HEK293T (cell line): ENCODE measurements at regions not wholly inside any gene's neighbourhood (a gene's known extent, or its start where the extent isn't known, plus 50 kb on each side); places are given as distances from the start of the nearest gene placed in this dataset.
A peak's percentile ranks its signal among the peaks of the same experiment; 100 is the strongest.

Source experiments
- BHLHE40 ChIP-seq: fragments of 450-650 bp; IDR thresholded peaks from 2 replicates; pipeline ENCODE4 v1.6.1; 2016; ENCODE audit warnings: mild to moderate bottlenecking, moderate library complexity, borderline replicate concordance
- ELF4 ChIP-seq: fragments of 450-650 bp; IDR thresholded peaks from 2 replicates; pipeline ENCODE4 v1.6.1; 2017; ENCODE audit warnings: antibody characterized with exemption
- FOXA1 ChIP-seq: fragments of 450-650 bp; IDR thresholded peaks from 2 replicates; pipeline ENCODE4 v1.6.1; 2016; ENCODE audit warnings: mild to moderate bottlenecking
- FOXK2 ChIP-seq: fragments of 450-650 bp; IDR thresholded peaks from 2 replicates; pipeline ENCODE4 v1.6.1; 2016; ENCODE audit warnings: mild to moderate bottlenecking
- FOXM1 ChIP-seq: fragments of 450-650 bp; IDR thresholded peaks from 2 replicates; pipeline ENCODE4 v1.6.1; 2017; ENCODE audit warnings: mild to moderate bottlenecking, borderline replicate concordance
- LEF1 ChIP-seq: fragments of 450-650 bp; IDR thresholded peaks from 2 replicates; pipeline ENCODE4 v1.6.1; 2017; ENCODE audit warnings: mild to moderate bottlenecking, borderline replicate concordance
- NFRKB ChIP-seq: fragments of 450-650 bp; IDR thresholded peaks from 2 replicates; pipeline ENCODE4 v1.6.1; 2016; ENCODE audit warnings: mild to moderate bottlenecking, moderate library complexity
- PKNOX1 ChIP-seq: fragments of 450-650 bp; IDR thresholded peaks from 2 replicates; pipeline ENCODE4 v1.6.1; 2016
- SP1 ChIP-seq: fragments of 450-650 bp; IDR thresholded peaks from 2 replicates; pipeline ENCODE4 v1.6.1; 2017
- SUZ12 ChIP-seq: fragments of 450-650 bp; IDR thresholded peaks from 2 replicates; pipeline ENCODE4 v1.6.1; 2016; ENCODE audit warnings: mild to moderate bottlenecking
- TARDBP ChIP-seq: fragments of 450-650 bp; IDR thresholded peaks from 2 replicates; pipeline ENCODE4 v1.6.1; 2016
- ZNF384 ChIP-seq: fragments of 450-650 bp; IDR thresholded peaks from 2 replicates; pipeline ENCODE4 v1.6.1; 2016

GRCh38 chr5:91607675-91608074 is 224.6 kb upstream of the ARRDC3 start:
- TF ChIP-seq SUZ12 (no peak), TARDBP (no peak), FOXA1 (no peak), PKNOX1 (peak; percentile 45), ELF4 (no peak), SP1 (no peak), LEF1 (no peak), FOXM1 (no peak), NFRKB (no peak), BHLHE40 (no peak), FOXK2 (no peak), ZNF384 (no peak)
